K562 (cell line): ENCODE measurements at regions not wholly inside any gene's neighbourhood (a gene's known extent, or its start where the extent isn't known, plus 50 kb on each side); places are given as distances from the start of the nearest gene placed in this dataset.
A peak's percentile ranks its signal among the peaks of the same experiment; 100 is the strongest.

Experiments used
- ATAC-seq: fragments of 200-7000 bp; cut with Tn5 transposase; 3 replicates; pipeline ENCODE4 v1.9.1; 2020; ENCODE audit warnings: moderate library complexity
- BruUV-seq: library from RNA; stranded (reverse); fragments of 400-500 nt; replicated peaks from 2 replicates; lab custom pipeline; 2021; lab: Mats Ljungman, UMichigan
- CTCF ChIA-PET: fragments of 300-600 bp; formaldehyde crosslinking; extraction: SDS; loops from one replicate; lab custom pipeline; 2021; ENCODE audit warnings: low intra/inter-chr PET ratio; lab: Yijun Ruan, JAX
- POLR2A ChIA-PET: fragments of 300-600, 350-650 bp; sonication (Branson Sonifier 250); formaldehyde crosslinking; extraction: SDS; loops from one replicate; lab custom pipeline; 2021; ENCODE audit warnings: antibody characterized with exemption, inconsistent platforms; lab: Yijun Ruan, JAX
- DNase-seq, 4 experiments: peaks; one replicate each; pipeline versions ENCODE4 v3.0.0 to v3.0.0-alpha.2; 2011 to 2018; ENCODE audit warnings: low spot score in 3 of 4, mixed read lengths in 3 of 4; ENCODE audit errors: extremely low read depth in 1 of 4
- FAIRE-seq: peaks from 2 replicates; lab custom pipeline; 2011; peaks lifted over from hg19 to GRCh38; lab: Jason Lieb, UNC
- H2AFZ ChIP-seq: 2 replicates; pipeline ENCODE4 v1.6.0; 2011; ENCODE audit warnings: low read depth, low read length, control low read depth, inconsistent platforms
- H3K27ac ChIP-seq: fragments of 200-600 bp; 3 replicates; pipeline ENCODE4 v1.8.0; 2011; ENCODE audit warnings: low read depth, mild to moderate bottlenecking, control low read depth, inconsistent platforms, low read length, moderate library complexity, mixed read lengths; ENCODE audit errors: extremely low read depth
- H3K27me3 ChIP-seq, 2 experiments: fragments of 300-600 bp in 1 of 2; 2 replicates in 1 of 2; 3 replicates in 1 of 2; pipeline versions ENCODE4 v1.6.0 to v1.8.0; 2011; ENCODE audit warnings: inconsistent platforms in 2 of 2, low read length in 2 of 2, mild to moderate bottlenecking in 1 of 2, mixed read lengths in 1 of 2, moderate library complexity in 1 of 2; ENCODE audit not compliant: control insufficient read depth in 2 of 2, insufficient read depth in 2 of 2
- H3K36me3 ChIP-seq: fragments of 300-600 bp; 3 replicates; pipeline ENCODE4 v1.8.0; 2011; ENCODE audit warnings: mild to moderate bottlenecking, low read length, inconsistent platforms; ENCODE audit not compliant: control insufficient read depth, insufficient read depth
- H3K4me1 ChIP-seq, 2 experiments: fragments of 200-600 bp in 1 of 2; replicated peaks in 1 of 2; 2 replicates in 1 of 2; 3 replicates in 1 of 2; pipeline versions ENCODE4 v1.5.1 to v1.8.0; 2011; ENCODE audit warnings: inconsistent platforms in 2 of 2, low read length in 2 of 2, mild to moderate bottlenecking in 1 of 2, mixed read lengths in 1 of 2, moderate library complexity in 1 of 2; ENCODE audit not compliant: control insufficient read depth in 2 of 2, insufficient read depth in 2 of 2
- H3K4me2 ChIP-seq: 2 replicates; pipeline ENCODE4 v1.6.1; 2011; ENCODE audit warnings: low read length, control low read depth, inconsistent platforms, mixed read lengths; ENCODE audit not compliant: insufficient read depth
- H3K4me3 ChIP-seq: fragments of 200-600 bp; sonication (generic), shearing (Covaris generic); 2 replicates; pipeline ENCODE4 v1.5.1; 2016; ENCODE audit warnings: control low read depth, inconsistent platforms
- H3K79me2 ChIP-seq: fragments of 200-600 bp; 3 replicates; pipeline ENCODE4 v1.8.0; 2011; ENCODE audit warnings: low read length, inconsistent platforms; ENCODE audit not compliant: control insufficient read depth, insufficient read depth
- H3K9ac ChIP-seq, 2 experiments: 2 replicates each; pipeline versions ENCODE4 v1.6.0 to v1.6.1; 2011; ENCODE audit warnings: low read depth in 2 of 2, low read length in 2 of 2, control low read depth in 1 of 2, inconsistent platforms in 1 of 2, mild to moderate bottlenecking in 1 of 2, mixed read lengths in 1 of 2; ENCODE audit not compliant: insufficient read depth in 1 of 2
- H3K9me1 ChIP-seq: one replicate; pipeline ENCODE4 v1.6.0; 2011; ENCODE audit warnings: inconsistent platforms, mild to moderate bottlenecking, low read length, moderate library complexity; ENCODE audit not compliant: control insufficient read depth, insufficient read depth
- H3K9me3 ChIP-seq: replicated peaks from 2 replicates; pipeline ENCODE4 v1.5.1; 2011; ENCODE audit warnings: low read depth, low read length, inconsistent platforms; ENCODE audit not compliant: control insufficient read depth, insufficient read depth
- H4K20me1 ChIP-seq: replicated peaks from 2 replicates; pipeline ENCODE4 v1.6.1; 2011; ENCODE audit warnings: low read length, inconsistent platforms, mixed read lengths; ENCODE audit not compliant: control insufficient read depth, insufficient read depth
- MCM5 ChIP-seq: fragments of 450-650 bp; IDR thresholded peaks from 2 replicates; pipeline ENCODE4 v1.6.1; 2016; ENCODE audit warnings: low read depth
- PTBP1 ChIP-seq: fragments of 200-400 bp; formaldehyde crosslinking; IDR thresholded peaks from 2 replicates; pipeline ENCODE4 v1.6.1; 2017; ENCODE audit warnings: low read depth, low read length
- RAD21 ChIP-seq, 2 experiments: fragments of 250-450 bp in 1 of 2; fragments of 450-650 bp in 1 of 2; sonication (Bioruptor Pico) in 1 of 2; formaldehyde crosslinking in 1 of 2; IDR thresholded peaks in 1 of 2; conservative IDR thresholded peaks in 1 of 2; 2 replicates each; pipeline versions ENCODE4 v1.4.0 to v1.8.0; 2020 to 2022; ENCODE audit warnings: mild to moderate bottlenecking in 2 of 2, moderate library complexity in 1 of 2
- ZNF436 ChIP-seq: fragments of 250-450, 450-650 bp; sonication (Bioruptor Pico); formaldehyde crosslinking; IDR thresholded peaks from 2 replicates; pipeline ENCODE4 v1.7.0; 2020; ENCODE audit warnings: mild to moderate bottlenecking
- WGBS: fragments of 100-300 bp; shearing (Covaris generic); methylation state at CpG from one replicate; pipeline ENCODE4 v1.1.6; 2016; ENCODE audit warnings: low coverage, mixed read lengths; ENCODE audit not compliant: insufficient coverage; ENCODE audit errors: missing lambda C conversion rate; 5-methylcytosine and 5-hydroxymethylcytosine counted together
- in situ Hi-C: fragments of 300-500 bp; cut with MboI; formaldehyde crosslinking; loops from 4 replicates; pipeline ENCODE4 v1.15.0; 2018; ENCODE audit warnings: inconsistent platforms, mixed read lengths
- intact Hi-C: fragments of 100-400 bp; cut with micrococcal nuclease; formaldehyde crosslinking; loops from 2 replicates; pipeline ENCODE4 v1.14.2; 2022
- TF ChIP-seq, protein P1 (sequence below): sonication (generic); formaldehyde crosslinking; IDR thresholded peaks from 2 replicates; pipeline ENCODE4 v1.8.1; 2023; ENCODE audit warnings: mild to moderate bottlenecking, missing genetic modification reagents
- TF ChIP-seq, protein P2 (sequence below): sonication (generic); formaldehyde crosslinking; IDR thresholded peaks from 2 replicates; pipeline ENCODE4 v1.8.0; 2022; ENCODE audit warnings: mild to moderate bottlenecking, missing genetic modification reagents, borderline replicate concordance
- TF ChIP-seq, protein P3 (sequence below): sonication (generic); formaldehyde crosslinking; IDR thresholded peaks from 2 replicates; pipeline ENCODE4 v1.8.1; 2023; ENCODE audit warnings: mild to moderate bottlenecking, missing genetic modification reagents
- TF ChIP-seq, protein P4 (sequence below): fragments of 150-350 bp; IDR thresholded peaks from 2 replicates; pipeline ENCODE4 v1.6.1; 2014; ENCODE audit warnings: low read depth, mild to moderate bottlenecking, low read length, borderline replicate concordance
- TF ChIP-seq, protein P5 (sequence below), 3 experiments: IDR thresholded peaks in 2 of 3; conservative IDR thresholded peaks in 1 of 3; 2 replicates each; pipeline ENCODE4 v1.5.1; 2011 to 2012; ENCODE audit warnings: low read length in 3 of 3, mild to moderate bottlenecking in 3 of 3, control low read depth in 2 of 3, improper control_type of control experiment in 1 of 3, inconsistent platforms in 1 of 3, low read depth in 1 of 3, mixed read lengths in 1 of 3, moderate library complexity in 1 of 3; ENCODE audit not compliant: insufficient read depth in 2 of 3

- TF ChIP-seq ZNF436 (CRISPR knock-in tag) = no peak
- no peak for TF ChIP-seq PTBP1
- TF ChIP-seq, protein P1, sequence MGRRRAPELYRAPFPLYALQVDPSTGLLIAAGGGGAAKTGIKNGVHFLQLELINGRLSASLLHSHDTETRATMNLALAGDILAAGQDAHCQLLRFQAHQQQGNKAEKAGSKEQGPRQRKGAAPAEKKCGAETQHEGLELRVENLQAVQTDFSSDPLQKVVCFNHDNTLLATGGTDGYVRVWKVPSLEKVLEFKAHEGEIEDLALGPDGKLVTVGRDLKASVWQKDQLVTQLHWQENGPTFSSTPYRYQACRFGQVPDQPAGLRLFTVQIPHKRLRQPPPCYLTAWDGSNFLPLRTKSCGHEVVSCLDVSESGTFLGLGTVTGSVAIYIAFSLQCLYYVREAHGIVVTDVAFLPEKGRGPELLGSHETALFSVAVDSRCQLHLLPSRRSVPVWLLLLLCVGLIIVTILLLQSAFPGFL (CRISPR knock-in tag) = no peak
- TF ChIP-seq RAD21 (CRISPR knock-in tag; conservative IDR thresholded peaks at IDR 0.05 in 1 of 2, IDR thresholded peaks at IDR 0.05 in 1 of 2) = peak in 1 of 2 experiments; percentile 42; a peak in 2 of 4 replicates
These were observed 125.6 kb downstream of the NXNL2 start (continued) for GRCh38 chr9:88660611-88661010.

DNA sequence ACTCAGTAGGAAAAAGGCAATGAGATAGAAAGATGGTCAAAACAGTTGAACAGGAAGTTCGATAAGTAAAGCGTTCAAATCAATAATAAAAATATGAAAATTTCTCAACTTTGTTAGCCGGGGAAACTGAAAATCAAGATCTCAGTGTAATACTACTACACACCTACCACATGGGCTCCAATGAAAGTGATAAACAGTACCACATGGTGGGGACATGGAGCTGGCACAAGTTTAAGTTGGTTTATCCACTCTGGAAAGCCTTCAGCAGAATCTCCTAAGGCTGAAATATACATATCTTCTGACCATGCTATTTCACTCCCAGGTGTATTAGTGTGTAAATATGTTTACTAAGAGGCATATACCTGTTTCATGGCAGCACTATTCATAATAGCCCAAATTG is 126.8 kb downstream of the NXNL2 start:
- Histone ChIP-seq H3K9me3 (no peaks in the 10 kb centered on the region), H3K79me2 (no peaks in the 10 kb centered on the region), H4K20me1 (no peaks in the 10 kb centered on the region), H2AFZ (no peak overlapping the region), H3K4me3 (no peak overlapping the region), H3K27ac (no peak overlapping the region), H3K4me2 (no peak overlapping the region), H3K27me3 (no peaks in the 10 kb centered on the region), H3K9ac (no peak overlapping the region), H3K4me1 (no peaks in the 10 kb centered on the region; a peak in 1 of 5 replicates), H3K9me1 (no peaks in the 10 kb centered on the region), H3K36me3 (no peaks in the 10 kb centered on the region)
- no peak for ATAC-seq
- in situ Hi-C loops (no loop called here), intact Hi-C loops (no loop called here)
- no peak for DNase-seq
- 21% methylated on average over 3 of the region's 3 CpGs for WGBS
- POLR2A ChIA-PET = no interaction called here
- no peak for FAIRE-seq
- no TSS peak for BruUV-seq
- CTCF ChIA-PET = interaction anchor here (1.0 kb wide), 1 partner anchor 339 kb away, joined by 3 read pairs; no protein-coding TSS in a partner anchor
- TF ChIP-seq, protein P2, sequence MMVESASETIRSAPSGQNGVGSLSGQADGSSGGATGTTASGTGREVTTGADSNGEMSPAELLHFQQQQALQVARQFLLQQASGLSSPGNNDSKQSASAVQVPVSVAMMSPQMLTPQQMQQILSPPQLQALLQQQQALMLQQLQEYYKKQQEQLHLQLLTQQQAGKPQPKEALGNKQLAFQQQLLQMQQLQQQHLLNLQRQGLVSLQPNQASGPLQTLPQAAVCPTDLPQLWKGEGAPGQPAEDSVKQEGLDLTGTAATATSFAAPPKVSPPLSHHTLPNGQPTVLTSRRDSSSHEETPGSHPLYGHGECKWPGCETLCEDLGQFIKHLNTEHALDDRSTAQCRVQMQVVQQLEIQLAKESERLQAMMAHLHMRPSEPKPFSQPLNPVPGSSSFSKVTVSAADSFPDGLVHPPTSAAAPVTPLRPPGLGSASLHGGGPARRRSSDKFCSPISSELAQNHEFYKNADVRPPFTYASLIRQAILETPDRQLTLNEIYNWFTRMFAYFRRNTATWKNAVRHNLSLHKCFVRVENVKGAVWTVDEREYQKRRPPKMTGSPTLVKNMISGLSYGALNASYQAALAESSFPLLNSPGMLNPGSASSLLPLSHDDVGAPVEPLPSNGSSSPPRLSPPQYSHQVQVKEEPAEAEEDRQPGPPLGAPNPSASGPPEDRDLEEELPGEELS (CRISPR knock-in tag) = no peak
- no peak for TF ChIP-seq MCM5
- TF ChIP-seq, protein P3, sequence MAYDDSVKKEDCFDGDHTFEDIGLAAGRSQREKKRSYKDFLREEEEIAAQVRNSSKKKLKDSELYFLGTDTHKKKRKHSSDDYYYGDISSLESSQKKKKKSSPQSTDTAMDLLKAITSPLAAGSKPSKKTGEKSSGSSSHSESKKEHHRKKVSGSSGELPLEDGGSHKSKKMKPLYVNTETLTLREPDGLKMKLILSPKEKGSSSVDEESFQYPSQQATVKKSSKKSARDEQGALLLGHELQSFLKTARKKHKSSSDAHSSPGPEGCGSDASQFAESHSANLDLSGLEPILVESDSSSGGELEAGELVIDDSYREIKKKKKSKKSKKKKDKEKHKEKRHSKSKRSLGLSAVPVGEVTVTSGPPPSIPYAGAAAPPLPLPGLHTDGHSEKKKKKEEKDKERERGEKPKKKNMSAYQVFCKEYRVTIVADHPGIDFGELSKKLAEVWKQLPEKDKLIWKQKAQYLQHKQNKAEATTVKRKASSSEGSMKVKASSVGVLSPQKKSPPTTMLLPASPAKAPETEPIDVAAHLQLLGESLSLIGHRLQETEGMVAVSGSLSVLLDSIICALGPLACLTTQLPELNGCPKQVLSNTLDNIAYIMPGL (CRISPR knock-in tag) = no peak
- TF ChIP-seq, protein P4, sequence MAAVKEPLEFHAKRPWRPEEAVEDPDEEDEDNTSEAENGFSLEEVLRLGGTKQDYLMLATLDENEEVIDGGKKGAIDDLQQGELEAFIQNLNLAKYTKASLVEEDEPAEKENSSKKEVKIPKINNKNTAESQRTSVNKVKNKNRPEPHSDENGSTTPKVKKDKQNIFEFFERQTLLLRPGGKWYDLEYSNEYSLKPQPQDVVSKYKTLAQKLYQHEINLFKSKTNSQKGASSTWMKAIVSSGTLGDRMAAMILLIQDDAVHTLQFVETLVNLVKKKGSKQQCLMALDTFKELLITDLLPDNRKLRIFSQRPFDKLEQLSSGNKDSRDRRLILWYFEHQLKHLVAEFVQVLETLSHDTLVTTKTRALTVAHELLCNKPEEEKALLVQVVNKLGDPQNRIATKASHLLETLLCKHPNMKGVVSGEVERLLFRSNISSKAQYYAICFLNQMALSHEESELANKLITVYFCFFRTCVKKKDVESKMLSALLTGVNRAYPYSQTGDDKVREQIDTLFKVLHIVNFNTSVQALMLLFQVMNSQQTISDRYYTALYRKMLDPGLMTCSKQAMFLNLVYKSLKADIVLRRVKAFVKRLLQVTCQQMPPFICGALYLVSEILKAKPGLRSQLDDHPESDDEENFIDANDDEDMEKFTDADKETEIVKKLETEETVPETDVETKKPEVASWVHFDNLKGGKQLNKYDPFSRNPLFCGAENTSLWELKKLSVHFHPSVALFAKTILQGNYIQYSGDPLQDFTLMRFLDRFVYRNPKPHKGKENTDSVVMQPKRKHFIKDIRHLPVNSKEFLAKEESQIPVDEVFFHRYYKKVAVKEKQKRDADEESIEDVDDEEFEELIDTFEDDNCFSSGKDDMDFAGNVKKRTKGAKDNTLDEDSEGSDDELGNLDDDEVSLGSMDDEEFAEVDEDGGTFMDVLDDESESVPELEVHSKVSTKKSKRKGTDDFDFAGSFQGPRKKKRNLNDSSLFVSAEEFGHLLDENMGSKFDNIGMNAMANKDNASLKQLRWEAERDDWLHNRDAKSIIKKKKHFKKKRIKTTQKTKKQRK = no peak
- TF ChIP-seq, protein P5, sequence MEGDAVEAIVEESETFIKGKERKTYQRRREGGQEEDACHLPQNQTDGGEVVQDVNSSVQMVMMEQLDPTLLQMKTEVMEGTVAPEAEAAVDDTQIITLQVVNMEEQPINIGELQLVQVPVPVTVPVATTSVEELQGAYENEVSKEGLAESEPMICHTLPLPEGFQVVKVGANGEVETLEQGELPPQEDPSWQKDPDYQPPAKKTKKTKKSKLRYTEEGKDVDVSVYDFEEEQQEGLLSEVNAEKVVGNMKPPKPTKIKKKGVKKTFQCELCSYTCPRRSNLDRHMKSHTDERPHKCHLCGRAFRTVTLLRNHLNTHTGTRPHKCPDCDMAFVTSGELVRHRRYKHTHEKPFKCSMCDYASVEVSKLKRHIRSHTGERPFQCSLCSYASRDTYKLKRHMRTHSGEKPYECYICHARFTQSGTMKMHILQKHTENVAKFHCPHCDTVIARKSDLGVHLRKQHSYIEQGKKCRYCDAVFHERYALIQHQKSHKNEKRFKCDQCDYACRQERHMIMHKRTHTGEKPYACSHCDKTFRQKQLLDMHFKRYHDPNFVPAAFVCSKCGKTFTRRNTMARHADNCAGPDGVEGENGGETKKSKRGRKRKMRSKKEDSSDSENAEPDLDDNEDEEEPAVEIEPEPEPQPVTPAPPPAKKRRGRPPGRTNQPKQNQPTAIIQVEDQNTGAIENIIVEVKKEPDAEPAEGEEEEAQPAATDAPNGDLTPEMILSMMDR (IDR thresholded peaks at IDR 0.05 in 2 of 3, conservative IDR thresholded peaks at IDR 0.05 in 1 of 3; ENCODE audit: insufficient read depth in 2 of 3, low read depth in 1 of 3, low read length in 3 of 3) = 0 out of 6 replicates have a peak, but pooled peaks of 1 of the 3 experiments have one; percentile 19
